ENCODE measurements at regions not wholly inside any gene's neighbourhood (a gene's known extent, or its start where the extent isn't known, plus 50 kb on each side); places are given as distances from the start of the nearest gene placed in this dataset.

- DNase-seq: no peak
Observed at GRCh38 chr6:20313960-20314530, 87.6 kb upstream of the E2F3 start.

DNA sequence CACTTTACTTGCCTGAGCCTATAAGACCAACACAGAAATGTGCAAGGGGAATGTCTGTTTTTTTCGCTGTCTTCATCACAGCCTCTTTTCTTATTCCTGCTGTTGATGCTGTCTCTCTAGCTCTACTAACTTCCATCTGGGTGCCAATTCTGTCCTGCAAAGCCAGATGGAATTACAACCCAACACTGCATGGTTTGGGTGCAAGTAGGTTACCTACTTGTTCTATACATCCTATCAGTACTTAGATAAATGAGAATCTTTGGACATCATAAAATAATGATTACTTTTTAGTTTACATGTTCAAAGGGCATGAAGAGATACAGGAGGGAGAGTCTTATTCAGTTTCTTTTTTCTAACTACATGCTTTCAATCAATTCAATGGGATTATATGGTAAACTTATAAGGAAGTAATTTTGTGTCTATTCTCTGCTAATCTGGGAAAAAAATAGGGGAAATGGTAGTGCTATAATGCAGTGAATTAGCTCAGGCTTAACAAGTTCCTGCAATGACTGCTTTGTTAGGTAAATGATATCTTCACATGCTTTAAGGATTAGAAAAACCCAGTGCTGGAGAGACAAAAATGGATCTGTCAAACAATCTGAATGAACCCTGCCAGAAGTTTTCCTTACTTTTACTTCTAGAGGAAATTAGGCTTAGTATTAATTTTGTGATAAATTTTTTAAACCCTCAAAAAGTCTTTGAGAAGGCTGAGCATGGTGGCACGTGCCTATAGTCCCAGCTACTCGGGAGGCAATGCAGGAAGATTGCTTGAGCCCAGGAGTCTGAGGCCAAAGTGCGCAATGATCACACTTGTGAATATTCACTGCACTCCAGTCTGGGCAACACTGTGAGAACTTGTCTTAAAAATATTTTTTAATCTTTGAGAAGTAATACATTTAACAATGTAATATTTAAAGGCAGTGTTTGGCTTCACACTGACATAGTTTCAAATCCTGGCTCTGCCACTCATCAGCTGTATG, 86.5 kb upstream of the E2F3 start:
- no peak for DNase-seq

DNA sequence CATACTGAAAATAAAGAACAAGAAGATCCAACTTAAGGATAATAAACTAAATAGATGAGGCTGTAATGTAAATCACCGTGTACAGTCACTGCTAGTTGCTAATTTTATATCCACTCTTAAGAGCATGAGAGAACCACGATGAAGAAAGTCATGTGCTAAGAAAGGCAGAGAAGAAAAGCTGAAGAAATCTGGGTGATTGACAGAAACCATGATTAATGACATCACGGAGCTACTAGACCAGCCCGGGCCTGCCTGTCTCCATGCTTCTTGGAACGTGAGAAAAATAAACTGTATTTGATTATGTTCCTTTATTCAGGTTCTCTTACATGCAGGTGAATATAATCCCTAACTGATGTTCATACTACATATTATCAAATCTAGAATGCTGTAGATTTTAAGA, 84.2 kb upstream of the E2F3 start:
- no peak for DNase-seq

GRCh38 chr6:20318851-20319387, 82.8 kb upstream of the E2F3 start:
- no peak for DNase-seq

GRCh38 chr6:20319520-20320357, 81.9 kb upstream of the E2F3 start:
- peak; percentile 87 for DNase-seq

GRCh38 chr6:20325641-20326421, 75.8 kb upstream of the E2F3 start:
- peak; percentile 13 for DNase-seq

DNA sequence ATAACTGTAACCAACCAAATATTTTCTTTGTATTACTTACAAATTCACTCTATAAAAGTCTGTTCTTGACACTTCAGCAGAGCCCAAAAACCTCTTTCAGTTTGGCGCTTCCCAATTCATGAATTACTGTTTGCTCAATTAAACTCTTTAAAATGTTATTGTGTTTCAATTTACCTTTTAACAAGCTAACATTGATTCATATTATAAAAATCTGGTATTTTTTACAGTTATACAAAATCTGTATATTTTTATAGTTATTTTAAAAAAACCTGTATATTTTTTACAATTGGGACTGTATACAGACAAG, 75.3 kb upstream of the E2F3 start:
- DNase-seq: no peak

GRCh38 chr6:20327141-20327540, 74.5 kb upstream of the E2F3 start:
- DNase-seq: no peak

GRCh38 chr6:20328266-20328923, 73.3 kb upstream of the E2F3 start:
- no peak for DNase-seq

DNA sequence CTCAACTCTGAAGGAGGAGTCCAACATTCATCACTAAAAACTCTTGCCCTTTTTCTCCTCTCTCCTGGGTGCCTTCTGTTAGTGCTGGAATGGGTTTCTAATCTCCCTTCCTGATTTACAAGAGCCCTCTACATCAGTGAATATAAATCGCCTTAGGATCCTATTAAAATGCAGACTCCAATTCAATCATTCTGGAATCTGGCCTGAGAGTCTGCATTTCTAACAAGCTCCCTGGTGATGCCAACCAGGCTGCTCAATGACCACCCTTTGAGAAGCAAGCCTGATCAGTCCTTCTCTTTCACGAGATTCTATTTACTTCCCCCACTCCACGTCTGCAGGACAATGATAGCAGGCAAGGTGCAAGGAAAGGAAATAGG, 72.8 kb upstream of the E2F3 start:
- DNase-seq: no peak

GRCh38 chr6:20331042-20331441, 70.6 kb upstream of the E2F3 start:
- DNase-seq: no peak

- DNase-seq: no peak
Observed at GRCh38 chr6:20331625-20332024, 70.1 kb upstream of the E2F3 start.

DNA sequence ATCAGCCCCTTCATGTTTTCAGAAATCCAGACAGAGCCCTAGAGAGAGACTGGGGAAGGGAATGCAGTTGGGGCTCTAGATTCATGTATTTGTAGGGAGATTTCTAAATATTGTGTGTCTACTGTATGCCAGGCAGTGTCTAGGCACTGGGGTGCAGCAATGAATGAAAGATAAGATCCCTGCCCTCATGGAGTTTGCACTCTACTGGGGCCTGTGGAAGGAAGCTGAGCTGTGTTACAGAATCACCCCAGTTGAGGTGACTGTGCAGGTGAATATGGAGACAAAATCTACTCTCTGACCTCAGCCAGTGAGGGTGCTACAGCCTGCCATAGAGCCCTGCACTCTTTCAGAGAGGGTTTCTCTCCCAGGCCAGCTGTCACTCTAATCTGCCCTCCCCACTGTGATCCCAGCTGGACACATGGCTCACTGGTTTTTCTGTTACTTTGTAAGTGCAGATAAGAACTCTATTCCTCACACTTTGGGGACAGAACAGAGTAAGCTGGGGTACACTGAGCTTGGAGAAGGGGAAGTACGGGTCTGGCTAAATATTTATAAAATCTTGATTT, 69.2 kb upstream of the E2F3 start:
- no peak for DNase-seq

GRCh38 chr6:20333721-20334269, 67.9 kb upstream of the E2F3 start:
- DNase-seq: no peak

- no peak for DNase-seq
Observed at GRCh38 chr6:20334334-20334733, 67.3 kb upstream of the E2F3 start.

GRCh38 chr6:20334962-20335361, 66.7 kb upstream of the E2F3 start:
- DNase-seq: no peak

- DNase-seq: peak; percentile 33
Observed at GRCh38 chr6:20335872-20336271, 65.8 kb upstream of the E2F3 start.

DNA sequence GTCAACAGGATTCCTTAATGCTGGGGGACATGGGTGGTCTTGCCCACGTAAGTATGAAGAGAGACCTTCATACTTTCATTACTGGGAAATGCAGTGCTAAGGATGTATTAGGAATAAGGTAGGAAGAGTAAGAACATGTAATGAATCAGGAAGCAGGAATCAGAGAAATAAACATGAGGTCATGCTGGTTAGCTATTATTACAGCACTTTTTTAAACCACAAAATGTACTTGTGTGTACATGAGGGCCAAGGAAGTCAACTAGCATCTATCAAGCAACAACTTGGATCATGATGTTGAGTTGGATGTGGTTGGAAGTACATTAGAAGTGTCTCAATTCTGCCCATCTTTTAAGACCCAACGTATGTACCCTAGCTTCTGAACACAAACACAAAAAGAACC, 63.5 kb upstream of the E2F3 start:
- DNase-seq: no peak

- no peak for DNase-seq
Observed at GRCh38 chr6:20340068-20340848, 61.4 kb upstream of the E2F3 start.

GRCh38 chr6:20341096-20341495, 60.6 kb upstream of the E2F3 start:
- DNase-seq: no peak

DNA sequence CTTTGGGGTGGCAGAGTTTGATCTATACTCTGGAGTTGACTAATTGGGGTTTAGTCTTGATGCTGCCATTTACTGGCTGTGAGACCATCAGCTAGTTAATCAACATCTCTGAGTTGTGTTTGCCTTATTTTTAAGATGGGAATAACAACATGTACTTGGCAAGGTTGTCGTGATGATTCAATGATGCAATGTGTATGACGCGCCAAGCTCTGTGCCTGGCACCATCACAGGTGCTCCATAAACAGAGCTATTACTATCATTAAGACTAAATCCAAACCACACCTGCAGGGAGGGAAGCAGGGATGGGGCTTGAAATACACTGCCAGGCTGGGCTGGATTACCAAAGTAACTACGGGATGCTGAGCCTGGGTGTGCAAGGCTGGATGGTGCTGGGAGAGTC, 60.1 kb upstream of the E2F3 start:
- DNase-seq: no peak

Measured in CD4-positive, alpha-beta T cell treated with Interleukin-21 for 1 hour (primary cell).